Left kidney (tissue), 1 donor: ENCODE measurements at regions not wholly inside any gene's neighbourhood (a gene's known extent, or its start where the extent isn't known, plus 50 kb on each side); places are given as distances from the start of the nearest gene placed in this dataset.

Experiments used
- DNase-seq: peaks from one replicate; pipeline ENCODE4 v3.0.0-alpha.2; 2013

DNA sequence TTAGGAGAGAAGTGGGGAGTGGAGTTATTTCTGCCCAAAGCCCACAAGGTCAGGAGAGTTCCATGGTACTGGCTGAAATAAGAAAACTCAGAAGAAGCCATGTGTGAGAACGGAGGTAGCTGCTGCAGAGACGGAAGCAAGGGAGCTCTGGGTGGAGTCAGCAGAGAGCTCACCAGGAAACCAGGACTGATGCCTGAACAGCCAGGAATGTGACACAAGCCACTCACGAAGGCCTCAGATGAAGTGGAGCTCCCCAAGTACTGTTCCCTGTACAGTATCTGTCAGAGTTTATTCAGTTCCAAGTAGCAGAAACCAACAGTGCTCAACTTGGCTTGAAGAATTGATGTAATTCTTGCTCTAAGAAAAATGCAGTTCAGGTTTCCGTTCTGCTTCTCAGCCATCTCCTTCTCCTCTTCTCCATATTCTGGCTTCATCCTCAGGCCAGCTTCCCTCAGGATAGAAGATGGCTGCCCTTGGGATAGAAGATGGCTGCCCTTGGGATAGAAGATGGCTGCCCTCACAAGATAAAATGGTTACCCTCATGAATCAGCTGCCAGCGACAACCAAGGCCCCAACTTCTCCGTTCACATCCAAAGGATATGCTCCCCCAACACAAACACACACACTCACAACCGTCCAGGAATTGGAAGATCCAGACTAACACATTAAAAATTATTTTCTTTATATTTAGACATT, 117.4 kb upstream of the SH3BP4 start:
- DNase-seq, result no peak

DNA sequence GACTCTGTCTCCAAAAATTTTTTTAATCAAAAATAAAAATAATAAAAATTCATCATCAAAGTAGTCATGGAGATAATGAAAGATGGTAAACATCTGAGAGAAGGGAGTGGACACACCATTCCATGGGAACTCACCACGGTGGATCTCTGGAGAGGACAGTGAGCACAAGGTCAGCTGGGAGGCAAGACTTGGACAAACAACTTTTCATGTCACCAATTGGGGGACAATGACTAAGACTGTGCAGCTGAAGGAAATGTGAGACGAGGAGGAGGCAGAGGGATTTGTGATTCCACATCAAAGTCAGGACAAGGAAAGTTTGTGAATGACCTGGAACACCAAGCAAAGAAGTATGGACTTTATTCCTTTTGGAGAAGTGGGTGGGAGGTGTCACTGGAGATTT, 121.0 kb upstream of the SH3BP4 start:
- DNase-seq, result no peak

- DNase-seq, result no peak
Observed at GRCh38 chr2:234829074-234829455, 122.8 kb upstream of the SH3BP4 start.

DNA sequence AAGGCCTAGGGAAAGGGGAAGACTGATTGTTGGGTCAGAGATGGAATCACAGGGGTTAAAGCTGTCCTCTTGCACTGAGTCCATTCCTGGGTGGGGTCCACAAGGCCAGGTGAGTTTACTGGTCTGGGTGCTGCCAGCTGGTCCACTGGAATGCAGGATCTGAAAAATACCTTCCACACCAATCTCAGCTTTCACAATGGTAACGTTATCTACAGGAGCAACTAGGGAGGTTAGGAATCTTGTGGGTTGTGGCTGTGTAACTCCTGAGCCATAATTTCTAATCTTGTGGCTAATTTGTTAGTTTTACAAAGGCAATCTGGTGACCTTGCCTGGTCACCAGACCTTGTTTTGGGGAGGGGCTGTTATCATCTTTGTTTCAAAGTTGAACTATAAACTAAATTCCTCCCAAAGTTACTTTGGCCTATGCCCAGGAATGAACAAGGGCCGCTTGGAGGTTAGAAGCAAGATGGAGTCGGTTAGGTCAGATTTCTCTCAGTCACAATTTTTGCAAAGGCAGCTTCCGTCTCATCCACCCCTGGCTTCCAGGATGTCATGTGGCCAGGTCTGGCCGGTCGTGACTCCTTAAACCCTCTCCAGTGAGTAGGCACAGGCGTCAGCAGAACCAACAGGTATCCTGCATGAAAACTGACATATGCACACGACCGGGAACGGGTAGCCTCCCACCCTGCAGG, 123.3 kb upstream of the SH3BP4 start:
- DNase-seq, result no peak

DNA sequence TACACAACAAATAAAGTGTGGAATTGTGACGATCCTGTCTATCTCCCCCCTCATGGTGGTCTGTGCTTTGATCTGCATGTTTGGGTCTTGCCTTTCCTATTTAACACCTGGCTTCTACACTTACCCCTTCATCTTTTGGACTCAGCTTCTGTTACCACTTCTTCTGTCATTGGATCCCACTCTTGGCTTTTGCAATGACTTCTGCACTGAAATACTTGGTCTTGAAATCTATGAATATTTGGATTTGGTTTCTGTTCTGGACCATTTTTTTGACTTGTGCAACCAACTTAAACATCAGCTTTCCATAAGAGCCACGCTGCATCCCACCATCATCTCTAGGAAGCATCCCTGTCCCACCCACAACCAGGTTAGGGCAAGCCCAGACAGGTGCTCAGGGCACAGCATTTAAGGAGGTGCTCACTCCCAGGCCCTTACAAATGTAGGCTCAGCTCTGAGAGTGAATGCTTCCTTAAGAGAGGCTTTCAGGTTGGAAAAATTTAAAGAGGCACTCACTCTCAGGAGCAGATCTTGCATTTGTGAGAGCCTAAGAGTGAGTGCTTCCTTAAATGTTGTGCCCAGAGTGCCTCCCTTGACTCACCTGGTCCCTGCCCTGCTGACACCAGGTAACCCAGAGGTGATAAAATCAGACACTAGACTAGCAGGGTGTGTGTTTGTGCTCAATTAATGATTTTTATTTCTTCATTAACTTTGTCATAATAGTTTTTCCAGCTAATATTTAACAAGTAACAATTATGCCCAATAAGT, 124.5 kb upstream of the SH3BP4 start:
- DNase-seq, result no peak

DNA sequence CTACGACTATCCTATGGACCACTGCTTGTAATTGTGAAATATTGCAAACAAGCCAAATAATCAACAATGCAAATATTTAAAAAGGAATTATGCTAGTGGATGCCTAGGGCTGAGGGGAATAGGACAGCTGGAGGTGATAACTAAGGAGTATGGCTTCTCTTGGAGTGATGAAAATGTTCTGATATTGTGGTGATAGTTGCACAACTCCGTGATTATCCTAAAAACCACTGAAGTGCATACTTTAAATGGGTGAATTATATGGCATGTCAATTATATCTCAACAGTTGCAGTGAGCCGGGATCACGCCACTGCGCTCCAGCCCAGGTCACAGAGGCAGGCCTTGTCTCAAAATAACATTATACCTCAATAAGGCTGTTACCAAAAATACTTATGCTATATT, 125.1 kb upstream of the SH3BP4 start:
- no peak for DNase-seq

DNA sequence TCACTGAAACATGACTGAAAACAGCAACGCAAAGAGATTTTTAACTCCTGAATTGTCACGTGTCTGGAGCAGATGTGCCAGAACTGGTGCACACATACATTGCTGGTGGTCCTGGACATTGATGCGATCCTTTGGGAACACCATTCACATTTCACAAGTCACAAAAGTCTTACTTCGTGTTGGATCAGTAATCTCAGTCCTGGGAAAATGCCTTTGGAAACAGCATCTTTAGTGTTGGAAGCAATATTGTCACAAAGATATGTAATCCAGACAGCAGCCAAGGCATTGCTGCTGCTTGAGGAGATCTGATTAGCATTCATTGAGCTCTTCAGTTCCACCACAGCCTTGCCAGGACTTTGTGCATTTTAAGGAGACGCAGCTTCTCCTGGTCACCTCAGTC, 126.2 kb upstream of the SH3BP4 start:
- DNase-seq, result no peak

DNA sequence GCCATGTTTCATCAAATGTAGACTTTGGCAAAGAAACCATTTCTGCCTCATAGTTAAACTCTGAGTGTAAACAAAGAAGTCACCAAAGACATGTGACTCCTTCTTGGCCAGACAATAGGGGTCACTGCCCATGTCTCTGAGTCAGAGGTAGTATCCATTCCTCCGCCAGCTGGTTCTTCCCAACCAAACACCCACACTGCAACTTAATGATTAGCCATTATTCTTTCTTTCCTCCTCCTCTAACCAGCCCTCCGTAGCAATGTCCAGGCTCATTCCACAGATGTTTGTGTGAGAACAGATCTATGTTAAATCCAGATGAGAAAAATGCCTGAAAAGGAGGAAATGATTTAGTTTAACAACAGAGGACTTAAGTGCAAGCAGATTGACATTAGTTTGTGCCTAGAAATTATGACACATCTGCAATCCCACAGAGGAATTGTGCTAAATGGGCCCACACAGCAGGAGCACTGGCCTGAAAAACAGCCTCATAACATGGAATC, 127.9 kb upstream of the SH3BP4 start:
- DNase-seq, result peak; percentile 80

DNA sequence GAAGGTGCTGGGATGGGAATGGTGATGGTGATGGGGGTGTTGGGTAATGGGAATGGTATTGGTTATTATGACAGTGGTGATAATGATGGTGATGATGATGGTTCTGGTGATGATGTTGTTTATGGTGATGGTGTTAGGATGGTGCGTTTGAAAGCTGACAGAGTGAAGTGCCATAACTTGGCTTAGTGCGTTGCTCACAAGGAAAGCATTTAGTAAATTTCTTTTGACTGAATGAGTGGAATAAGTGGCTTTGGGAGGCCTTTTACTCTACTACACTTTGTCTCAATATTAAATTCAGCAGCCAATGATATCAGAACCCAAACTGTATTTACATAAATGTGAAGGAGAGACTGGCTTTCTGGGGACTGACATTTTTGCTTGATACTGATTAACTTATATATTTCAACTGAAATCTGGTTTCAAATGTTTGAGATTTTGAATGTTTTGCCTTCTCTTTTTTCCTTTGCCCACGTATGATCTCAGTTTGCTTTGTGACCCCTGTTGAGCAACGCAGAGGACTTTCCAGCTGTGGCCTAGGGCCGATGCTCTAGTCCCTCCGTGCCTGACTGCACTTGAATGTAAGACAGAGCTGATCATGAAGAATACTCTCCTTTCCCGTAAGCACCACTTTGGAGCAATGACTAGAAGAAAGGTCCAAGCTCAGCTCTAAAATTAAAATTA, 128.5 kb upstream of the SH3BP4 start:
- DNase-seq, result no peak

DNA sequence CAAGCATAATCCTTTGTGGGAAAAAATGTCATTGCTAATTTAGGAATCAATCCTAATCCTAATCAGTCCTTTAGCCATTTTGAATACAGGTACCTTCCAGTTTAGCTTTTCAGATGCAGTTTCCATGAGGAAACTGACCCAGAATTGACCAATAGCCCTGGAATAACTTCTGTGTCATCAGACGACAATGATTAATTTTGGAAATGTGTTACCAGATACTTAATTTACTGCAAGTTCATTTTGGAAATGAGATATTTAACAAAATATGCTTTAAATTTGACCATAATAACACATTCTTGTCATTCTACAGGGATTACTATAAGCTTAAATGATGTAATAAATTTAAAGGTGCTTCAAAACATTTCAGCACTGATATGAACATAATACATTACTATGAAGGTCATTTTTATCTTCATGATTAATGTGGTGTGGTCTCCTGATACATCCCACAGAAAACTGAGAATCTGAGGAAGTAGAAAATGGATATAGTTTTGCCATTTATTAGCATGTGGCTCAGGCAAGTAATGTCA, 129.8 kb upstream of the SH3BP4 start:
- DNase-seq, result no peak

- no peak for DNase-seq
Observed at GRCh38 chr2:234818937-234819336, 132.9 kb upstream of the SH3BP4 start.

DNA sequence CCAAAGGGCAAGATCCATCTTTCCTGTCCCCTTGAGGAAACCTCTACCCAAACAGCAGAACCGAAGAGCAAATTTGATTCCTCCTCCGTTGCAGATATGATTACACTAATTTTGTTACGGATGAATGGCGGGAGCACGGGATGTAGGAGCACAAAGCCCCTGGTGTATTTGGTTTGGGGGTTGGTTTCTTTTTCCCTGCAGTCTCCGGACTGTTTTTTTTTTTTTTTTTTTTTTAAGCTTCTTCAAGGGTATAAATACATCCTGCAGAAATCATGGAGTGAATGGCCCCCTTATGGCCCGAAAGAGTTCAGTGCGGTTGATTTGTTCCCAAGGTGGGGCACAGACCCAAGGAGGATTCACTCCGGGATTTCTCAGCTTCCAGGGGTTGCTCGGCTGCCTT, 135.3 kb upstream of the SH3BP4 start:
- DNase-seq, result no peak

- no peak for DNase-seq
Observed at GRCh38 chr2:234816056-234816455, 135.8 kb upstream of the SH3BP4 start.

DNA sequence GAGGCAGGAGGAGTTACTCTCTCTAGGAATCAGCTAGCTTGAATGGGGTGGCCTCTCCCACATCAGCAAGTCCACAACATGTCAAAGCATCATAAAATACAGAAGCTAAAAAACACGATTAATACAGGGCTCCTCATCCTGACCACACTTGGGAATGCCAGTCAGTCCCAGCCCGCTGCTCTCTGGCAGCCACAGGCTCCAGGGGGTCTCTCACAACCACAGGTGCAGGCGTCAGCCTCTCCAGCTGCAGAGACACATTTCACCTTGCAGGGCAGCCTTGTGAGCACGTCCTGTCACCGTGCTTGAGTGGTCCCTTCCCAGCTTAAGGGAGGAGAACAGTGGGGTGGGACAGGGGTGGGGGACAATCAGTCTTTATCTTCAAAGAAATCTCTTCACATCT, 137.4 kb upstream of the SH3BP4 start:
- no peak for DNase-seq

DNA sequence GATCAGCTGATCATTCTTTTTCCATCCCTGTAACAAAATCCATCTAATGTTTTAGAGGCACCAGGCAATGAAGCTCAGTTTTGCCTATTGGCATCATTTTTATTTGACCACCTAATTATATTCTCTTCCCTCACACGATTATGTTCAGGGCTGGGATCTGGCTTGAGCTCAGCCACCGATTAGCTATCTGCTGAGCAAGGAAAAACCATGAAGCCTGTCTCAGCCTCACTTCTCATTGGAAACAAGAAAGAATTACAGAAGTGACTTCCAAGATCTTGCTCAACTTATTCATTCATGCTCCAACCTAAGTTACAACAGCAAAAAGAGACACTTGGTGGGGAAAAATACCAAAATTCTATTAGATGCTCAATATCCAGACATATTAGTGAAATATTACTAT, 139.0 kb upstream of the SH3BP4 start:
- DNase-seq, result no peak

- no peak for DNase-seq
Observed at GRCh38 chr2:234808907-234809306, 142.9 kb upstream of the SH3BP4 start.

DNA sequence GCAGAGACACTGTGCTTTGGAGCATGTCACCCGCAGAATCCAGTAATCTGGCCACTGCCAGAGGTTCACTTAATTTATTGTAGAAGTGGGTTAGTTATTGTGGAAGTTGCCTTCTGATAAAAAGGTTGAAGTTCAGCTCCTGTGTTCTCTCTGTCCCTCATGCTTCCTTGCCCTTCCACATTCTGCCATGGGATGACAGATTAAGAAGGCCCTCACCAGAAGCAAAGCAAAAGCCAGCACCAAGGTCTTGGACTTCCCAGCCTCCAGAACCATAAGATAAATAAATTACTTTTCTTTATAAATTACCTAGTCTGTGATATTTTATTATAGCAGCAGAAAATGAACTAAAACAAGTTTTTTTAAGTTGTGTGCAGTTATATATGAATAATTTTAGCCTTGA, 145.0 kb upstream of the SH3BP4 start:
- DNase-seq, result no peak

DNA sequence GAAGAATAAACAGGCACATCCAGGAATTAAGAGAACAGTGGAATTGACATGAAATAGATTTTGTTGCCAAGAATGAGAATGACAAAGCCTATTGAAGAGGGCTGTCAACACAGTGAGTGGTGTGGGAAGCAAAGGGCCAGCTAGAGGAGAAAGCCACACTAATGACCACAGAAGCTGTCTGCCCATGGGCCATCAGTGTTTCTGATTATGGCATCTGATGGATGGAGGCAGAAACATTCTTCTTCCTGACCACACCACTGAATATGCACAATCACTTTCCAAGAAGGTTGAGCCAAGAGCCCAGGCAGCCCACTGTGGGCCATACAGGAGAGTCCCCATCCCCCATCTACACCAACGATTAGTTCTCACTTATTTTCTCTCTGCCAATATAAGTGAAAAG, 146.0 kb upstream of the SH3BP4 start:
- no peak for DNase-seq

- no peak for DNase-seq
Observed at GRCh38 chr2:234804704-234805103, 147.1 kb upstream of the SH3BP4 start.

GRCh38 chr2:234802845-234803171, 149.0 kb upstream of the SH3BP4 start:
- no peak for DNase-seq

- DNase-seq, result no peak
Observed at GRCh38 chr2:234802071-234802844, 149.6 kb upstream of the SH3BP4 start.
